Gastroesophageal sphincter (tissue), 3 donors: ENCODE measurements at regions not wholly inside any gene's neighbourhood (a gene's known extent, or its start where the extent isn't known, plus 50 kb on each side); places are given as distances from the start of the nearest gene placed in this dataset.

ENCODE experiments used
- EP300 ChIP-seq: sonication (generic); formaldehyde crosslinking; IDR thresholded peaks from one replicate; pipeline ENCODE4 v1.6.1; 2017; ENCODE audit warnings: antibody characterized with exemption, mild to moderate bottlenecking
- POLR2A ChIP-seq, 2 donors: fragments of 450-650 bp; IDR thresholded peaks; one replicate each; pipeline ENCODE4 v1.6.1; 2017; ENCODE audit warnings: antibody characterized with exemption in 2 of 2, mild to moderate bottlenecking in 2 of 2, moderate library complexity in 1 of 2
- POLR2AphosphoS5 ChIP-seq: sonication (generic); formaldehyde crosslinking; IDR thresholded peaks from one replicate; pipeline ENCODE4 v1.6.1; 2017; ENCODE audit warnings: antibody characterized with exemption
- TF ChIP-seq, protein P1 (sequence below), 4 experiments: fragments of 200-600 bp in 2 of 4; fragments of 450-650 bp in 2 of 4; sonication (generic) in 1 of 4; IDR thresholded peaks; one replicate each; pipeline ENCODE4 v1.5.1; 2017 to 2019; ENCODE audit warnings: antibody characterized with exemption in 4 of 4, mild to moderate bottlenecking in 2 of 4, moderate library complexity in 2 of 4

DNA sequence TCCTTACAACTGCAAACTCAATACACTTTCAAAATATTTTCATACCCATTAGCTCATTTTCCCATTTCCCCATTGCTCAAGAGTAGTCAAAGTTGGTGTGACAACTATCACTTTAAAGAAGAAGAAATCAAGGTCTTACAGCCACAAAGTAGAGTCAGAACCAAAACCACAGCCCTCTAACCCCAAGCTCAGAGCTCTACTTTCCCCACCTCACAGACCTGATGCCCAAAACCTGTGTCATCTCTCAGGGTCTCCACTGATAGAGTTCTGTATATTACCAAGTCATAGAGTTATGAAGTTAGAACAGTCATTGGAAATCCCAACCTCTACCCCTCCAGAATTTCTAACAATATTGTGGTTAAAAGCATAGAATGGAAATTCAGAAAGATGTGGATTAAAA, 505.8 kb downstream of the RAB28 start:
- TF ChIP-seq POLR2A (IDR thresholded peaks at IDR 0.05) (no peak), EP300 (no peak), POLR2AphosphoS5 (no peak)
- TF ChIP-seq, protein P1, sequence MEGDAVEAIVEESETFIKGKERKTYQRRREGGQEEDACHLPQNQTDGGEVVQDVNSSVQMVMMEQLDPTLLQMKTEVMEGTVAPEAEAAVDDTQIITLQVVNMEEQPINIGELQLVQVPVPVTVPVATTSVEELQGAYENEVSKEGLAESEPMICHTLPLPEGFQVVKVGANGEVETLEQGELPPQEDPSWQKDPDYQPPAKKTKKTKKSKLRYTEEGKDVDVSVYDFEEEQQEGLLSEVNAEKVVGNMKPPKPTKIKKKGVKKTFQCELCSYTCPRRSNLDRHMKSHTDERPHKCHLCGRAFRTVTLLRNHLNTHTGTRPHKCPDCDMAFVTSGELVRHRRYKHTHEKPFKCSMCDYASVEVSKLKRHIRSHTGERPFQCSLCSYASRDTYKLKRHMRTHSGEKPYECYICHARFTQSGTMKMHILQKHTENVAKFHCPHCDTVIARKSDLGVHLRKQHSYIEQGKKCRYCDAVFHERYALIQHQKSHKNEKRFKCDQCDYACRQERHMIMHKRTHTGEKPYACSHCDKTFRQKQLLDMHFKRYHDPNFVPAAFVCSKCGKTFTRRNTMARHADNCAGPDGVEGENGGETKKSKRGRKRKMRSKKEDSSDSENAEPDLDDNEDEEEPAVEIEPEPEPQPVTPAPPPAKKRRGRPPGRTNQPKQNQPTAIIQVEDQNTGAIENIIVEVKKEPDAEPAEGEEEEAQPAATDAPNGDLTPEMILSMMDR (IDR thresholded peaks at IDR 0.05) = no peak
